H9 (cell line): ENCODE measurements at regions not wholly inside any gene's neighbourhood (a gene's known extent, or its start where the extent isn't known, plus 50 kb on each side); places are given as distances from the start of the nearest gene placed in this dataset.

Experiments
- DNase-seq: peaks from one replicate; pipeline ENCODE4 v3.0.0-alpha.2; 2017
- H2AFZ ChIP-seq: one replicate; pipeline ENCODE4 v1.6.1; 2013; ENCODE audit warnings: mild to moderate bottlenecking, low read length, control low read depth, moderate library complexity
- H2AK5ac ChIP-seq: 2 replicates; pipeline ENCODE4 v1.6.1; 2013; ENCODE audit warnings: low read length, control low read depth, mixed read lengths; ENCODE audit not compliant: insufficient read length
- H2BK120ac ChIP-seq: one replicate; pipeline ENCODE4 v1.6.1; 2013; ENCODE audit warnings: low read depth, mild to moderate bottlenecking, low read length, control low read depth, inconsistent platforms; ENCODE audit not compliant: poor library complexity, severe bottlenecking
- H2BK12ac ChIP-seq: 2 replicates; pipeline ENCODE4 v1.6.1; 2013; ENCODE audit warnings: low read length, control low read depth, mixed read lengths, low read depth; ENCODE audit not compliant: insufficient read length
- H2BK15ac ChIP-seq: 2 replicates; pipeline ENCODE4 v1.6.1; 2013; ENCODE audit warnings: low read depth, low read length, control low read depth
- H2BK20ac ChIP-seq: one replicate; pipeline ENCODE4 v1.6.1; 2013; ENCODE audit warnings: low read depth, mild to moderate bottlenecking, low read length, control low read depth, inconsistent platforms; ENCODE audit not compliant: poor library complexity, severe bottlenecking
- H2BK5ac ChIP-seq: 2 replicates; pipeline ENCODE4 v1.6.1; 2013; ENCODE audit warnings: low read length, control low read depth, mixed read lengths; ENCODE audit not compliant: insufficient read length
- H3K14ac ChIP-seq: 2 replicates; pipeline ENCODE4 v1.6.1; 2013; ENCODE audit warnings: low read length, control low read depth; ENCODE audit not compliant: insufficient read depth
- H3K18ac ChIP-seq: 2 replicates; pipeline ENCODE4 v1.6.1; 2013; ENCODE audit warnings: low read depth, mild to moderate bottlenecking, mixed read lengths, low read length, control low read depth; ENCODE audit not compliant: insufficient read length
- H3K23ac ChIP-seq: 2 replicates; pipeline ENCODE4 v1.6.1; 2013; ENCODE audit warnings: low read length, control low read depth, mixed read lengths, low read depth; ENCODE audit not compliant: insufficient read length
- H3K23me2 ChIP-seq: 2 replicates; pipeline ENCODE4 v1.6.1; 2013; ENCODE audit warnings: low read depth, mild to moderate bottlenecking, mixed read lengths, low read length, control low read depth; ENCODE audit not compliant: insufficient read length, poor library complexity, severe bottlenecking
- H3K27ac ChIP-seq: 2 replicates; pipeline ENCODE4 v1.5.1; 2013; ENCODE audit warnings: low read length, control low read depth, mixed read lengths, low read depth; ENCODE audit not compliant: insufficient read length
- H3K27me3 ChIP-seq: 2 replicates; pipeline ENCODE4 v1.6.1; 2013; ENCODE audit warnings: low read length, control low read depth, inconsistent platforms; ENCODE audit not compliant: insufficient read depth
- H3K4ac ChIP-seq: 2 replicates; pipeline ENCODE4 v1.6.1; 2013; ENCODE audit warnings: low read depth, mild to moderate bottlenecking, control low read depth, inconsistent platforms, low read length, moderate library complexity
- H3K4me1 ChIP-seq: 2 replicates; pipeline ENCODE4 v1.6.1; 2013; ENCODE audit warnings: low read length, control low read depth, inconsistent platforms; ENCODE audit not compliant: insufficient read depth
- H3K4me2 ChIP-seq: 2 replicates; pipeline ENCODE4 v1.6.1; 2013; ENCODE audit warnings: low read length, control low read depth, mixed read lengths; ENCODE audit not compliant: insufficient read length, insufficient read depth
- H3K56ac ChIP-seq: 2 replicates; pipeline ENCODE4 v1.6.1; 2013; ENCODE audit warnings: low read depth, mild to moderate bottlenecking, mixed read lengths, low read length, control low read depth; ENCODE audit not compliant: insufficient read length
- H3K79me1 ChIP-seq: 2 replicates; pipeline ENCODE4 v1.6.1; 2013; ENCODE audit warnings: low read depth, mild to moderate bottlenecking, moderate library complexity, low read length, control low read depth, inconsistent platforms; ENCODE audit not compliant: insufficient read depth, poor library complexity, severe bottlenecking
- H3K79me2 ChIP-seq: 2 replicates; pipeline ENCODE4 v1.6.1; 2013; ENCODE audit warnings: low read length, control low read depth, inconsistent platforms; ENCODE audit not compliant: insufficient read depth
- H3K9ac ChIP-seq: 2 replicates; pipeline ENCODE4 v1.6.1; 2013; ENCODE audit warnings: low read length, control low read depth, mixed read lengths; ENCODE audit not compliant: insufficient read length; ENCODE audit errors: extremely low read depth
- H3K9me3 ChIP-seq: one replicate; pipeline ENCODE4 v1.6.1; 2013; ENCODE audit warnings: low read depth, low read length, inconsistent platforms; ENCODE audit not compliant: control insufficient read depth
- H3T11ph ChIP-seq: one replicate; pipeline ENCODE4 v1.6.1; 2013; ENCODE audit warnings: mild to moderate bottlenecking, low read length, control low read depth, inconsistent platforms
- H4K20me1 ChIP-seq: one replicate; pipeline ENCODE4 v1.6.1; 2013; ENCODE audit not compliant: control insufficient read depth, insufficient read length, insufficient read depth
- H4K5ac ChIP-seq: 2 replicates; pipeline ENCODE4 v1.6.1; 2013; ENCODE audit warnings: low read depth, mild to moderate bottlenecking, mixed read lengths, low read length, control low read depth; ENCODE audit not compliant: insufficient read length
- H4K8ac ChIP-seq: replicated peaks from 2 replicates; pipeline ENCODE4 v1.6.1; 2013; ENCODE audit warnings: low read length, control low read depth, mixed read lengths, low read depth; ENCODE audit not compliant: insufficient read length
- H4K91ac ChIP-seq: 2 replicates; pipeline ENCODE4 v1.6.1; 2013; ENCODE audit warnings: low read depth, mild to moderate bottlenecking, moderate library complexity, mixed read lengths, low read length, control low read depth; ENCODE audit not compliant: insufficient read length
- H3K27ac Mint-ChIP-seq, 3 experiments: 2 replicates in 2 of 3; 3 replicates in 1 of 3; pipeline ENCODE4 v1.8.0; 2020 to 2021; ENCODE audit warnings: mixed read lengths in 3 of 3, mild to moderate bottlenecking in 1 of 3, moderate library complexity in 1 of 3
- H3K27me3 Mint-ChIP-seq: 2 replicates; pipeline ENCODE4 v1.8.0; 2021; ENCODE audit warnings: low read depth, mild to moderate bottlenecking, moderate library complexity, mixed read lengths
- H3K36me3 Mint-ChIP-seq, 3 experiments: 2 replicates in 2 of 3; 3 replicates in 1 of 3; pipeline ENCODE4 v1.8.0; 2020 to 2021; ENCODE audit warnings: low read depth in 3 of 3, mixed read lengths in 3 of 3; ENCODE audit not compliant: insufficient read depth in 1 of 3
- H3K4me1 Mint-ChIP-seq, 2 experiments: 2 replicates each; pipeline ENCODE4 v1.8.0; 2020; ENCODE audit warnings: mixed read lengths in 2 of 2
- H3K4me3 Mint-ChIP-seq, 2 experiments: 2 replicates in 1 of 2; 3 replicates in 1 of 2; pipeline ENCODE4 v1.8.0; 2020 to 2021; ENCODE audit warnings: mild to moderate bottlenecking in 2 of 2, mixed read lengths in 2 of 2, moderate library complexity in 1 of 2
- H3K9me3 Mint-ChIP-seq, 2 experiments: 2 replicates in 1 of 2; 3 replicates in 1 of 2; pipeline ENCODE4 v1.8.0; 2020; ENCODE audit warnings: mild to moderate bottlenecking in 2 of 2, mixed read lengths in 2 of 2, moderate library complexity in 1 of 2
- WGBS: extraction: QIAGEN DNeasy Blood & Tissue Kit; methylation state at CpG from one replicate; pipeline ENCODE4 v1.1.7; 2013; ENCODE audit warnings: missing lambda C conversion rate, low lambda C conversion rate, mixed read lengths; ENCODE audit not compliant: insufficient read length; ENCODE audit errors: extremely low coverage; 5-methylcytosine and 5-hydroxymethylcytosine counted together
- TF ChIP-seq, protein P1 (sequence below): fragments of 200-600 bp; sonication (generic); conservative IDR thresholded peaks from 3 replicates; pipeline ENCODE4 v1.8.0; 2021; ENCODE audit warnings: antibody characterized with exemption, mild to moderate bottlenecking

DNA sequence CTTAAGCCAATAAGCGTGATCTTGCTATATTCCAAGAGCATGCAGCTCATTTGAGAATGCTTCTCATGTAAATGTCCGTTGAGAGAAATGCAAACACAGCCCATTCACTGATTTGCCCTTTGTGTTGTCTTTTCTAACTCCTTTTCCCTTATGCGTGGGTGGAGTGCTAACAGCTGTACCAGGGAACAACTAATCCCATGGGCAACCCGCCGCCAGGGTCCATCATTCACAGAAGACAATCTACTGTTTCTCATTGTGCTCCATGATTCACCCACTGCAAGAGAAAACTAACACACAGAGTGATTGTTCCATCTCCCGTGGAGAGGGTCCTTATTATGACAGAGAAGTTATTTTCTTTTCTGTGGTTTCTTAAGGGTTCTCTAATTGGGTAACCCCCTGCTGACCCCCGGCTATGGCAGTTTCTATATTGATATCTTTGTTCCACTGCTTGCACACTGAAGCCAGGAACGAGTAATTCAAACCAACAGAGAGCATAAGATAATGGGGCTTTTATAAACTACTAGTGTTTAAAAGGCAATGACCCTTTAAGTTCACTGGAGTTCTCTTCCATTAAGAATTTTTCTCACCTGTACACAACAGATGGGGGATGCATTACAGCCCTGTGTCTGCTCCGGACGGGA is 298.7 kb downstream of the BAMBI start:
- H3K23ac ChIP-seq: no peak overlapping the region
- no peak overlapping the region for H2AFZ ChIP-seq
- no peak overlapping the region for H3T11ph ChIP-seq
- H2AK5ac ChIP-seq: no peak overlapping the region
- no peak overlapping the region for H3K4ac ChIP-seq
- no peak overlapping the region for H2BK15ac ChIP-seq
- peaks cover 4% of the 10 kb centered on the region; the same call in 1 of the 2 replicates for H3K4me1 ChIP-seq
- no peak overlapping the region for H3K27ac ChIP-seq
- H3K27me3 Mint-ChIP-seq: peaks cover 2% of the 10 kb centered on the region; the same call in 1 of the 2 replicates
- H3K9me3 Mint-ChIP-seq: peaks cover 8 to 9% of the 10 kb centered on the region in 2 experiments
- H3K18ac ChIP-seq: no peak overlapping the region
- no peak overlapping the region for H2BK5ac ChIP-seq
- no peak for DNase-seq
- H3K27ac Mint-ChIP-seq: no peak overlapping the region; a peak in 1 of 7 replicates
- no peak overlapping the region for H4K91ac ChIP-seq
- TF ChIP-seq, protein P1, sequence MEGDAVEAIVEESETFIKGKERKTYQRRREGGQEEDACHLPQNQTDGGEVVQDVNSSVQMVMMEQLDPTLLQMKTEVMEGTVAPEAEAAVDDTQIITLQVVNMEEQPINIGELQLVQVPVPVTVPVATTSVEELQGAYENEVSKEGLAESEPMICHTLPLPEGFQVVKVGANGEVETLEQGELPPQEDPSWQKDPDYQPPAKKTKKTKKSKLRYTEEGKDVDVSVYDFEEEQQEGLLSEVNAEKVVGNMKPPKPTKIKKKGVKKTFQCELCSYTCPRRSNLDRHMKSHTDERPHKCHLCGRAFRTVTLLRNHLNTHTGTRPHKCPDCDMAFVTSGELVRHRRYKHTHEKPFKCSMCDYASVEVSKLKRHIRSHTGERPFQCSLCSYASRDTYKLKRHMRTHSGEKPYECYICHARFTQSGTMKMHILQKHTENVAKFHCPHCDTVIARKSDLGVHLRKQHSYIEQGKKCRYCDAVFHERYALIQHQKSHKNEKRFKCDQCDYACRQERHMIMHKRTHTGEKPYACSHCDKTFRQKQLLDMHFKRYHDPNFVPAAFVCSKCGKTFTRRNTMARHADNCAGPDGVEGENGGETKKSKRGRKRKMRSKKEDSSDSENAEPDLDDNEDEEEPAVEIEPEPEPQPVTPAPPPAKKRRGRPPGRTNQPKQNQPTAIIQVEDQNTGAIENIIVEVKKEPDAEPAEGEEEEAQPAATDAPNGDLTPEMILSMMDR: no peak
- H4K8ac ChIP-seq: no peak overlapping the region
- no peak overlapping the region; the same call in 1 of the 2 replicates for H3K14ac ChIP-seq
- WGBS: no CpG with 5 or more reads among the region's 10 CpGs
- no peaks in the 10 kb centered on the region for H3K23me2 ChIP-seq
- H4K20me1 ChIP-seq: no peaks in the 10 kb centered on the region
- H3K27me3 ChIP-seq: no peaks in the 10 kb centered on the region
- H3K36me3 Mint-ChIP-seq: peaks cover 0 to 5% (median 4%) of the 10 kb centered on the region in 3 experiments; a peak in 1 of 7 replicates
- H2BK12ac ChIP-seq: no peak overlapping the region
- H3K79me2 ChIP-seq: no peaks in the 10 kb centered on the region
- H2BK120ac ChIP-seq: no peak overlapping the region
- no peak overlapping the region for H3K4me3 Mint-ChIP-seq
- no peaks in the 10 kb centered on the region for H3K79me1 ChIP-seq
- no peak overlapping the region for H4K5ac ChIP-seq
- no peak overlapping the region for H3K4me2 ChIP-seq
- no peak overlapping the region for H3K56ac ChIP-seq
- H2BK20ac ChIP-seq: no peak overlapping the region
- no peaks in the 10 kb centered on the region for H3K9me3 ChIP-seq
- H3K4me1 Mint-ChIP-seq: peaks cover 20 to 24% of the 10 kb centered on the region in 2 experiments
- H3K9ac ChIP-seq: no peak overlapping the region
